ENCODE measurements at regions not wholly inside any gene's neighbourhood (a gene's known extent, or its start where the extent isn't known, plus 50 kb on each side); places are given as distances from the start of the nearest gene placed in this dataset.
A peak's percentile ranks its signal among the peaks of the same experiment; 100 is the strongest.

- H3K27ac ChIP-seq: no peak overlapping the region
- no peaks in the 10 kb centered on the region for H3K4me1 ChIP-seq (replicated peaks)
- no peaks in the 10 kb centered on the region for H3K9me3 ChIP-seq (replicated peaks)
- no peaks in the 10 kb centered on the region for H3K36me3 ChIP-seq
- no peak overlapping the region for H3K4me3 ChIP-seq
- DNase-seq (ENCODE audit: low read depth in 1 of 2, low spot score in 2 of 2): no peak
- no peaks in the 10 kb centered on the region for H3K27me3 ChIP-seq (replicated peaks)
These were observed 80.1 kb upstream of the ADO start for GRCh38 chr10:62724465-62724864.

- no peaks in the 10 kb centered on the region for H3K9me3 ChIP-seq (replicated peaks)
- H3K4me1 ChIP-seq (replicated peaks): no peaks in the 10 kb centered on the region
- no peak overlapping the region for H3K27ac ChIP-seq
- DNase-seq (ENCODE audit: low read depth in 1 of 2, low spot score in 2 of 2): no peak
- no peaks in the 10 kb centered on the region for H3K27me3 ChIP-seq (replicated peaks)
- H3K36me3 ChIP-seq: no peaks in the 10 kb centered on the region
- H3K4me3 ChIP-seq: no peak overlapping the region
These were observed 78.4 kb upstream of the ADO start for GRCh38 chr10:62726142-62726541.

GRCh38 chr10:62726638-62727037 lies 77.9 kb upstream of the ADO start:
- Histone ChIP-seq H3K36me3 (no peaks in the 10 kb centered on the region), H3K27ac (no peak overlapping the region), H3K4me1 (replicated peaks) (no peaks in the 10 kb centered on the region), H3K9me3 (replicated peaks) (no peaks in the 10 kb centered on the region), H3K27me3 (replicated peaks) (no peaks in the 10 kb centered on the region), H3K4me3 (no peak overlapping the region)
- DNase-seq (ENCODE audit: low read depth in 1 of 2, low spot score in 2 of 2): no peak

GRCh38 chr10:62727934-62728333 lies 76.6 kb upstream of the ADO start:
- Histone ChIP-seq H3K36me3 (no peaks in the 10 kb centered on the region), H3K4me1 (replicated peaks) (peaks cover 7% of the 10 kb centered on the region), H3K4me3 (no peak overlapping the region)

GRCh38 chr10:62728479-62728878 lies 76.0 kb upstream of the ADO start:
- Histone ChIP-seq H3K36me3 (no peaks in the 10 kb centered on the region), H3K4me1 (replicated peaks) (peaks cover 13% of the 10 kb centered on the region), H3K27me3 (replicated peaks) (no peaks in the 10 kb centered on the region), H3K4me3 (no peak overlapping the region), H3K9me3 (replicated peaks) (no peaks in the 10 kb centered on the region), H3K27ac (no peak overlapping the region)
- no peak for DNase-seq (ENCODE audit: low read depth in 1 of 2, low spot score in 2 of 2)

More at GRCh38 chr10:62727934-62728333, 76.6 kb upstream of the ADO start:
- no peak for DNase-seq (ENCODE audit: low read depth in 1 of 2, low spot score in 2 of 2)
- Histone ChIP-seq H3K9me3 (replicated peaks) (no peaks in the 10 kb centered on the region), H3K27ac (no peak overlapping the region), H3K27me3 (replicated peaks) (no peaks in the 10 kb centered on the region)

- Histone ChIP-seq H3K27me3 (replicated peaks) (no peaks in the 10 kb centered on the region), H3K4me1 (replicated peaks) (peaks cover 46% of the 10 kb centered on the region), H3K36me3 (no peaks in the 10 kb centered on the region), H3K4me3 (no peak overlapping the region), H3K27ac (no peak overlapping the region), H3K9me3 (replicated peaks) (no peaks in the 10 kb centered on the region)
- DNase-seq (ENCODE audit: low read depth in 1 of 2, low spot score in 2 of 2): peak in 1 of 2 experiments; percentile 74
These were observed 71.5 kb upstream of the ADO start for GRCh38 chr10:62732841-62733653.

- H3K9me3 ChIP-seq (replicated peaks): no peaks in the 10 kb centered on the region
- H3K4me3 ChIP-seq: no peak overlapping the region
- H3K27ac ChIP-seq: no peak overlapping the region
- H3K27me3 ChIP-seq (replicated peaks): no peaks in the 10 kb centered on the region
- H3K4me1 ChIP-seq (replicated peaks): peaks cover 49% of the 10 kb centered on the region
- H3K36me3 ChIP-seq: no peaks in the 10 kb centered on the region
- DNase-seq (ENCODE audit: low read depth in 1 of 2, low spot score in 2 of 2): no peak
These were observed 70.7 kb upstream of the ADO start for GRCh38 chr10:62733654-62734293.

- DNase-seq (ENCODE audit: low read depth in 1 of 2, low spot score in 2 of 2): no peak
- Histone ChIP-seq H3K4me1 (replicated peaks) (peaks cover 56% of the 10 kb centered on the region), H3K4me3 (no peak overlapping the region), H3K27ac (no peak overlapping the region), H3K9me3 (replicated peaks) (no peaks in the 10 kb centered on the region), H3K36me3 (no peaks in the 10 kb centered on the region), H3K27me3 (replicated peaks) (no peaks in the 10 kb centered on the region)
These were observed 69.6 kb upstream of the ADO start for GRCh38 chr10:62734781-62735463.

- H3K27ac ChIP-seq: no peak overlapping the region
- DNase-seq (ENCODE audit: low read depth in 1 of 2, low spot score in 2 of 2): peak; percentile 51 to 74
- no peaks in the 10 kb centered on the region for H3K27me3 ChIP-seq (replicated peaks)
- H3K4me3 ChIP-seq: no peak overlapping the region
- H3K36me3 ChIP-seq: no peaks in the 10 kb centered on the region
- H3K4me1 ChIP-seq (replicated peaks): peaks cover 56% of the 10 kb centered on the region
- H3K9me3 ChIP-seq (replicated peaks): no peaks in the 10 kb centered on the region
These were observed 68.9 kb upstream of the ADO start for GRCh38 chr10:62735464-62736167.

GRCh38 chr10:62736168-62736546 lies 68.4 kb upstream of the ADO start:
- H3K9me3 ChIP-seq (replicated peaks): no peaks in the 10 kb centered on the region
- no peak overlapping the region for H3K4me3 ChIP-seq
- peak overlapping the region; percentile 6; the same call in 1 of the 2 replicates for H3K27ac ChIP-seq
- H3K36me3 ChIP-seq: no peaks in the 10 kb centered on the region
- H3K27me3 ChIP-seq (replicated peaks): no peaks in the 10 kb centered on the region
- no peak for DNase-seq (ENCODE audit: low read depth in 1 of 2, low spot score in 2 of 2)
- peaks cover 56% of the 10 kb centered on the region for H3K4me1 ChIP-seq (replicated peaks)

- no peaks in the 10 kb centered on the region for H3K9me3 ChIP-seq (replicated peaks)
- H3K4me1 ChIP-seq (replicated peaks): peaks cover 39% of the 10 kb centered on the region
- H3K27me3 ChIP-seq (replicated peaks): no peaks in the 10 kb centered on the region
- H3K36me3 ChIP-seq: no peaks in the 10 kb centered on the region
- no peak overlapping the region for H3K4me3 ChIP-seq
- no peak for DNase-seq (ENCODE audit: low read depth in 1 of 2, low spot score in 2 of 2)
- H3K27ac ChIP-seq: no peak overlapping the region
These were observed 65.6 kb upstream of the ADO start for GRCh38 chr10:62738916-62739315.

GRCh38 chr10:62740885-62741745 lies 63.4 kb upstream of the ADO start:
- no peaks in the 10 kb centered on the region for H3K9me3 ChIP-seq (replicated peaks)
- no peak overlapping the region for H3K4me3 ChIP-seq
- no peaks in the 10 kb centered on the region for H3K27me3 ChIP-seq (replicated peaks)
- H3K4me1 ChIP-seq (replicated peaks): peaks cover 23% of the 10 kb centered on the region
- DNase-seq (ENCODE audit: low read depth in 1 of 2, low spot score in 2 of 2): no peak
- H3K36me3 ChIP-seq: no peaks in the 10 kb centered on the region
- H3K27ac ChIP-seq: no peak overlapping the region

- no peaks in the 10 kb centered on the region for H3K9me3 ChIP-seq (replicated peaks)
- no peak overlapping the region for H3K4me3 ChIP-seq
- H3K27ac ChIP-seq: no peak overlapping the region
- peaks cover 17% of the 10 kb centered on the region for H3K4me1 ChIP-seq (replicated peaks)
- H3K27me3 ChIP-seq (replicated peaks): no peaks in the 10 kb centered on the region
- no peaks in the 10 kb centered on the region for H3K36me3 ChIP-seq
- DNase-seq (ENCODE audit: low read depth in 1 of 2, low spot score in 2 of 2): no peak
These were observed 62.5 kb upstream of the ADO start for GRCh38 chr10:62741996-62742395.
